ENCODE measurements at regions not wholly inside any gene's neighbourhood (a gene's known extent, or its start where the extent isn't known, plus 50 kb on each side); places are given as distances from the start of the nearest gene placed in this dataset.

DNA sequence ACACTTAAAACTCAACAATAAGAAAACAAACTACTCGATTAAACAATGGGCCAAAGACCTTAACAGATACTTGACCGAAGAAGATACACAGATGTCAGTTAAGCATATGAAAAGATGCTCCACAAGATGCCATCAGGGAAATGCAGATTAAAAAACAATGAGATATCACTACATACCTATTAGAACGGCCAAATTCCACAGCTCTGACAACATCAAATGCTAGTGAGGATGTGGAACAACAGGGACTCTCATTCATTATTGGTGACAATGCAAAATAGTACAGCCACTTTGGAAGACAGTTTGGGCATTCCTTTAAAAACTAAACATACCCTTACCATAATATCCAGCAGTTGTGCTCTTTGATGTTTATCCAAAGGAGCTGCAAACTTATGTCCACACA lies 59.1 kb upstream of the UBE3A start:
- H3K27ac Mint-ChIP-seq (ENCODE audit: unreplicated experiment): no peak overlapping the region
- H3K27me3 ChIP-seq (ENCODE audit: insufficient read depth, low read length): no peaks in the 10 kb centered on the region

DNA sequence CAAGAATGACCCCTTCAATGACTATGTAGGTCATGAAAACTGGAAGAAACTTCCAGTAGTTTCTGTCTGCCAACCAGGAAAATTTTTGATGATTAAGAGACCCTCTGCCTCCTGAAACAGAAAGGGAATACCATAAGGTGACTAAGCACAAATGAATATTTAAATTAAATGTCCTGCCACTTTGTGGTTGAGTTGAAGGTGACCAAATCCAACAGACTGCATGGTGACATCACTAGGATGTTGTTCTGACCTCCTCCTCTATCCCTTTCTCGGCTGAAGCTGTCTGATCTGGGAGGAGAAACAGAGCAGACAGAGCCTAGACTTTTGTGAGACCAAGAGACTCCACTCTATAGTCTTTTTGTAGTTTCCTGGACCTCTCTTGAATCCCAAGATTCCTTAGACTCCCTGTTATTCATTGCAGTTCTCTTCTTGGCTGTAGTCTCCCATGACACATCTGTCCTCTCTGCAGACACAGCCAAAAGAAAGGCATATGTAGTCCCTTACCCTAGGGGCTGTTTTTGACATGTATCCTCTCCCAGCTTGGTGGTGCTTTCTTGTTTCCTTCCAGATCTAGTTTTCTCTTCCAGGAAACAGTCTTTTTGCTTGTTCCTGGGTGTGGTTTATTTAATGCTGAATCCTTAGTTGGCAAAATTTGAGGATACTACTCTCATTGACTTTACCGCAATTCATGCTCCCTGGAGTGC lies 55.2 kb upstream of the UBE3A start:
- Mint-ChIP-seq H3K36me3 (ENCODE audit: low read depth, unreplicated experiment) (no peaks in the 10 kb centered on the region), H3K4me1 (ENCODE audit: low read depth, unreplicated experiment) (peaks cover 10% of the 10 kb centered on the region), H3K9me3 (ENCODE audit: unreplicated experiment) (peaks cover 5% of the 10 kb centered on the region), H3K4me3 (ENCODE audit: unreplicated experiment) (no peak overlapping the region), H3K27ac (ENCODE audit: unreplicated experiment) (peak overlapping the region; percentile 48), H3K27me3 (ENCODE audit: low read depth, unreplicated experiment) (no peaks in the 10 kb centered on the region)
- Histone ChIP-seq H3K27ac (ENCODE audit: low read depth, low read length) (no peak overlapping the region), H3K4me2 (ENCODE audit: low read length) (no peak overlapping the region), H4K20me1 (ENCODE audit: insufficient read depth, low read length) (no peaks in the 10 kb centered on the region), H2AFZ (ENCODE audit: low read depth, low read length) (no peak overlapping the region), H3K4me3 (ENCODE audit: insufficient read depth, low read depth, low read length) (no peak overlapping the region), H3K9ac (ENCODE audit: low read length) (no peak overlapping the region), H3K36me3 (ENCODE audit: insufficient read depth, low read length) (no peaks in the 10 kb centered on the region), H3K79me2 (ENCODE audit: insufficient read depth, low read length) (no peaks in the 10 kb centered on the region), H3K4me1 (ENCODE audit: insufficient read depth, low read length) (no peaks in the 10 kb centered on the region), H3K9me3 (ENCODE audit: insufficient read depth, low read depth, low read length) (no peaks in the 10 kb centered on the region), H3K27me3 (ENCODE audit: insufficient read depth, low read length) (no peaks in the 10 kb centered on the region)
- no peak for TF ChIP-seq EZH2 (IDR thresholded peaks at IDR 0.05; ENCODE audit: insufficient read depth, low read length)
- no peak for TF ChIP-seq CTCF (IDR thresholded peaks at IDR 0.05; ENCODE audit: insufficient read depth, low read depth, low read length)
- FAIRE-seq (no peak), DNase-seq (ENCODE audit: low read depth) (no peak)

More for the DNA sequence above, 59.1 kb upstream of the UBE3A start:
- H2AFZ ChIP-seq (ENCODE audit: low read depth, low read length): no peak overlapping the region
- H3K36me3 ChIP-seq (ENCODE audit: insufficient read depth, low read length): no peaks in the 10 kb centered on the region
- H3K4me2 ChIP-seq (ENCODE audit: low read length): no peak overlapping the region
- H3K27me3 Mint-ChIP-seq (ENCODE audit: low read depth, unreplicated experiment): no peaks in the 10 kb centered on the region
- H3K9me3 Mint-ChIP-seq (ENCODE audit: unreplicated experiment): peaks cover 2% of the 10 kb centered on the region
- no peak for DNase-seq (ENCODE audit: low read depth)
- H3K27ac ChIP-seq (ENCODE audit: low read depth, low read length): no peak overlapping the region
- FAIRE-seq: no peak
- no peaks in the 10 kb centered on the region for H3K9me3 ChIP-seq (ENCODE audit: insufficient read depth, low read depth, low read length)
- no peak overlapping the region for H3K9ac ChIP-seq (ENCODE audit: low read length)
- H3K36me3 Mint-ChIP-seq (ENCODE audit: low read depth, unreplicated experiment): no peaks in the 10 kb centered on the region
- H3K4me1 Mint-ChIP-seq (ENCODE audit: low read depth, unreplicated experiment): peaks cover 14% of the 10 kb centered on the region
- H3K4me3 ChIP-seq (ENCODE audit: insufficient read depth, low read depth, low read length): no peak overlapping the region
- TF ChIP-seq CTCF (IDR thresholded peaks at IDR 0.05; ENCODE audit: insufficient read depth, low read depth, low read length): no peak
- TF ChIP-seq EZH2 (IDR thresholded peaks at IDR 0.05; ENCODE audit: insufficient read depth, low read length): no peak
- no peaks in the 10 kb centered on the region for H4K20me1 ChIP-seq (ENCODE audit: insufficient read depth, low read length)
- H3K79me2 ChIP-seq (ENCODE audit: insufficient read depth, low read length): no peaks in the 10 kb centered on the region
- no peak overlapping the region for H3K4me3 Mint-ChIP-seq (ENCODE audit: unreplicated experiment)
- H3K4me1 ChIP-seq (ENCODE audit: insufficient read depth, low read length): no peaks in the 10 kb centered on the region

DNA sequence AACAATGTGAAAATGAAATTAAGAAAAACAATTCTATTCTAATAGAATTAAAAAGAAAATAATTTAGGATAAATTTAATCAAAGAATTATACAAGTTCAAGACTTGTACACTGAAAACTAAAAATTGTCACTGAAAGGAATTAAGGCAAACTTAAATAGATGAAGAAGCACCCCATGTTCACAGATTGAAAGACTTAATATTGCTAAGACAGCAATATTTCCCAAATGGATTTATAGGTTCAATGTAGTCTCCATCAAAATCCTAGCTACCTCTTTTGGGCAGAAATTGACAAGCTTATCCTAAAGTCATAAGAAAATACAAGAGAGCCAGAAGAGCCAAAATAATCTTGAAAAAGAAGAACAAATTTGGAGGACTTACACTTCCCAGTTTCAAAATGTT lies 53.5 kb upstream of the UBE3A start:
- no peaks in the 10 kb centered on the region for H3K4me1 ChIP-seq (ENCODE audit: insufficient read depth, low read length)
- H3K4me1 Mint-ChIP-seq (ENCODE audit: low read depth, unreplicated experiment): peaks cover 10% of the 10 kb centered on the region
- H3K36me3 ChIP-seq (ENCODE audit: insufficient read depth, low read length): no peaks in the 10 kb centered on the region
- H3K9me3 Mint-ChIP-seq (ENCODE audit: unreplicated experiment): peaks cover 5% of the 10 kb centered on the region
- H3K79me2 ChIP-seq (ENCODE audit: insufficient read depth, low read length): no peaks in the 10 kb centered on the region
- H4K20me1 ChIP-seq (ENCODE audit: insufficient read depth, low read length): no peaks in the 10 kb centered on the region
- no peak overlapping the region for H3K27ac ChIP-seq (ENCODE audit: low read depth, low read length)
- DNase-seq (ENCODE audit: low read depth): no peak
- no peak overlapping the region for H3K4me3 ChIP-seq (ENCODE audit: insufficient read depth, low read depth, low read length)
- no peak overlapping the region for H3K4me3 Mint-ChIP-seq (ENCODE audit: unreplicated experiment)
- no peak overlapping the region for H3K9ac ChIP-seq (ENCODE audit: low read length)
- no peak overlapping the region for H3K27ac Mint-ChIP-seq (ENCODE audit: unreplicated experiment)
- H3K36me3 Mint-ChIP-seq (ENCODE audit: low read depth, unreplicated experiment): no peaks in the 10 kb centered on the region
- no peaks in the 10 kb centered on the region for H3K27me3 ChIP-seq (ENCODE audit: insufficient read depth, low read length)
- FAIRE-seq: no peak
- H3K27me3 Mint-ChIP-seq (ENCODE audit: low read depth, unreplicated experiment): no peaks in the 10 kb centered on the region
- no peak overlapping the region for H3K4me2 ChIP-seq (ENCODE audit: low read length)
- TF ChIP-seq CTCF (IDR thresholded peaks at IDR 0.05; ENCODE audit: insufficient read depth, low read depth, low read length) (no peak), EZH2 (IDR thresholded peaks at IDR 0.05; ENCODE audit: insufficient read depth, low read length) (no peak)
- no peak overlapping the region for H2AFZ ChIP-seq (ENCODE audit: low read depth, low read length)
- H3K9me3 ChIP-seq (ENCODE audit: insufficient read depth, low read depth, low read length): no peaks in the 10 kb centered on the region

All from astrocyte (in vitro differentiated cells and primary cell).